ENCODE measurements at regions not wholly inside any gene's neighbourhood (a gene's known extent, or its start where the extent isn't known, plus 50 kb on each side); places are given as distances from the start of the nearest gene placed in this dataset.

DNA sequence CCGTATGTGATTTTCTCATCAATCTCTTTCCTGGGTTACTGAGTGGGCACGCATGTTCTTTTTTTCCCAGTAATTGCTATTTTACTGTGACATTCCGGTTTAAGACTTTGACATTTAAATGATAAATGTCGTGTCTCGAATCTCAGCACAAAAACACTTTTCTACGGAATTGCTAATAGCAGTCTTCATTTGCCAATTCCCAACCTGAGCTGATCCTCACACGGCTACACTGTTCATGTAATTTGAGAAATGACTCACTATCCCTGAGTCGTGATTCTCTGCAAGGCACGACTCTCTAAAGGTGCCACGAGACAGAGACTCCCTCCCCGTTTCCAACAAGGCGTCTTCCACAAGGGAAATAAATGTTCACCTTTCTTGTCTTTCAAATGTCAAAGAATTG, 88.7 kb upstream of the USP29 start:
- TF ChIP-seq, protein P1, sequence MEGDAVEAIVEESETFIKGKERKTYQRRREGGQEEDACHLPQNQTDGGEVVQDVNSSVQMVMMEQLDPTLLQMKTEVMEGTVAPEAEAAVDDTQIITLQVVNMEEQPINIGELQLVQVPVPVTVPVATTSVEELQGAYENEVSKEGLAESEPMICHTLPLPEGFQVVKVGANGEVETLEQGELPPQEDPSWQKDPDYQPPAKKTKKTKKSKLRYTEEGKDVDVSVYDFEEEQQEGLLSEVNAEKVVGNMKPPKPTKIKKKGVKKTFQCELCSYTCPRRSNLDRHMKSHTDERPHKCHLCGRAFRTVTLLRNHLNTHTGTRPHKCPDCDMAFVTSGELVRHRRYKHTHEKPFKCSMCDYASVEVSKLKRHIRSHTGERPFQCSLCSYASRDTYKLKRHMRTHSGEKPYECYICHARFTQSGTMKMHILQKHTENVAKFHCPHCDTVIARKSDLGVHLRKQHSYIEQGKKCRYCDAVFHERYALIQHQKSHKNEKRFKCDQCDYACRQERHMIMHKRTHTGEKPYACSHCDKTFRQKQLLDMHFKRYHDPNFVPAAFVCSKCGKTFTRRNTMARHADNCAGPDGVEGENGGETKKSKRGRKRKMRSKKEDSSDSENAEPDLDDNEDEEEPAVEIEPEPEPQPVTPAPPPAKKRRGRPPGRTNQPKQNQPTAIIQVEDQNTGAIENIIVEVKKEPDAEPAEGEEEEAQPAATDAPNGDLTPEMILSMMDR (IDR thresholded peaks at IDR 0.05) = no peak
- TF ChIP-seq POLR2A (IDR thresholded peaks at IDR 0.05) = no peak

Measured in Peyer's patch (tissue), 4 donors.